Mesenchymal stem cell (in vitro differentiated cells and primary cell): ENCODE measurements at regions not wholly inside any gene's neighbourhood (a gene's known extent, or its start where the extent isn't known, plus 50 kb on each side); places are given as distances from the start of the nearest gene placed in this dataset.
"Not testable (repeated sequence)": the region's sequence is repeated elsewhere in the genome, so short reads cannot be mapped to it uniquely, and the experiment has no call there.

Experiments used
- DNase-seq: peaks from one replicate; pipeline ENCODE4 v3.0.0-alpha.2; 2013
- H2AFZ ChIP-seq: one replicate; pipeline ENCODE4 v1.6.1; 2013; ENCODE audit warnings: low read depth, mild to moderate bottlenecking, control low read depth, inconsistent platforms, low read length, moderate library complexity
- H2AK5ac ChIP-seq: 2 replicates; pipeline ENCODE4 v1.6.1; 2013; ENCODE audit warnings: low read length, moderate library complexity, mild to moderate bottlenecking, inconsistent platforms; ENCODE audit not compliant: severe bottlenecking
- H2BK120ac ChIP-seq: one replicate; pipeline ENCODE4 v1.6.1; 2013; ENCODE audit warnings: low read depth, mild to moderate bottlenecking, inconsistent platforms, low read length, moderate library complexity
- H2BK12ac ChIP-seq, 2 experiments: one replicate each; pipeline ENCODE4 v1.6.1; 2013; ENCODE audit warnings: inconsistent platforms in 2 of 2, low read length in 2 of 2, mild to moderate bottlenecking in 2 of 2, moderate library complexity in 2 of 2, control low read depth in 1 of 2
- H2BK15ac ChIP-seq: one replicate; pipeline ENCODE4 v1.6.1; 2013; ENCODE audit warnings: mild to moderate bottlenecking, low read depth, inconsistent platforms; ENCODE audit not compliant: poor library complexity, severe bottlenecking
- H2BK5ac ChIP-seq: 2 replicates; pipeline ENCODE4 v1.6.1; 2013; ENCODE audit warnings: low read depth, mild to moderate bottlenecking, low read length, control low read depth, inconsistent platforms; ENCODE audit not compliant: poor library complexity, severe bottlenecking
- H3K14ac ChIP-seq, 2 experiments: one replicate each; pipeline ENCODE4 v1.6.1; 2013; ENCODE audit warnings: inconsistent platforms in 2 of 2, low read length in 2 of 2, control low read depth in 1 of 2, mild to moderate bottlenecking in 1 of 2, moderate library complexity in 1 of 2
- H3K18ac ChIP-seq, 2 experiments: one replicate each; pipeline ENCODE4 v1.6.1; 2013; ENCODE audit warnings: inconsistent platforms in 2 of 2, low read length in 2 of 2, control low read depth in 1 of 2, low read depth in 1 of 2, mild to moderate bottlenecking in 1 of 2
- H3K23ac ChIP-seq, 2 experiments: one replicate each; pipeline ENCODE4 v1.6.1; 2013; ENCODE audit warnings: inconsistent platforms in 2 of 2, low read length in 2 of 2, mild to moderate bottlenecking in 2 of 2, moderate library complexity in 2 of 2, control low read depth in 1 of 2
- H3K27ac ChIP-seq: 2 replicates; pipeline ENCODE4 v1.5.1; 2013; ENCODE audit warnings: mild to moderate bottlenecking, moderate library complexity, low read length, control low read depth, inconsistent platforms; ENCODE audit not compliant: poor library complexity, severe bottlenecking
- H3K27me3 ChIP-seq, 2 experiments: 2 replicates each; pipeline versions ENCODE4 v1.6.1 to v1.7.0; 2013; ENCODE audit warnings: low read length in 2 of 2, mild to moderate bottlenecking in 2 of 2, moderate library complexity in 2 of 2, control low read depth in 1 of 2, inconsistent platforms in 1 of 2; ENCODE audit not compliant: control insufficient read depth in 1 of 2, insufficient read depth in 1 of 2
- H3K36me3 ChIP-seq, 2 experiments: 2 replicates each; pipeline versions ENCODE4 v1.6.1 to v1.7.0; 2013; ENCODE audit warnings: low read length in 2 of 2, control low read depth in 1 of 2, inconsistent platforms in 1 of 2, low read depth in 1 of 2, mild to moderate bottlenecking in 1 of 2; ENCODE audit not compliant: insufficient read depth in 2 of 2, control insufficient read depth in 1 of 2
- H3K4ac ChIP-seq, 2 experiments: one replicate each; pipeline ENCODE4 v1.6.1; 2013; ENCODE audit warnings: inconsistent platforms in 2 of 2, low read length in 2 of 2, mild to moderate bottlenecking in 2 of 2, moderate library complexity in 2 of 2, control low read depth in 1 of 2, low read depth in 1 of 2
- H3K4me1 ChIP-seq: 2 replicates; pipeline ENCODE4 v1.6.1; 2013; ENCODE audit warnings: low read depth, low read length, control low read depth; ENCODE audit not compliant: control insufficient read depth, insufficient read depth
- H3K4me2 ChIP-seq: 2 replicates; pipeline ENCODE4 v1.6.1; 2013; ENCODE audit warnings: low read length, mild to moderate bottlenecking, inconsistent platforms; ENCODE audit not compliant: poor library complexity, severe bottlenecking
- H3K4me3 ChIP-seq, 2 experiments: 2 replicates each; pipeline versions ENCODE4 v1.5.1 to v1.7.0; 2013; ENCODE audit warnings: low read length in 2 of 2, mild to moderate bottlenecking in 2 of 2, control low read depth in 1 of 2, low read depth in 1 of 2; ENCODE audit not compliant: insufficient read depth in 1 of 2
- H3K79me1 ChIP-seq: replicated peaks from 2 replicates; pipeline ENCODE4 v1.6.1; 2013; ENCODE audit warnings: mild to moderate bottlenecking, control low read depth, low read length, inconsistent platforms; ENCODE audit not compliant: poor library complexity, severe bottlenecking
- H3K9ac ChIP-seq: 2 replicates; pipeline ENCODE4 v1.7.0; 2013; ENCODE audit warnings: mild to moderate bottlenecking, low read length, moderate library complexity
- H3K9me3 ChIP-seq: 2 replicates; pipeline ENCODE4 v1.7.0; 2013; ENCODE audit warnings: mild to moderate bottlenecking, low read length; ENCODE audit not compliant: control insufficient read depth
- H4K8ac ChIP-seq: one replicate; pipeline ENCODE4 v1.6.1; 2013; ENCODE audit warnings: inconsistent platforms, mild to moderate bottlenecking, low read length, moderate library complexity
- H4K91ac ChIP-seq: one replicate; pipeline ENCODE4 v1.6.1; 2013; ENCODE audit warnings: mild to moderate bottlenecking, low read length, inconsistent platforms
- WGBS: methylation state at CpG from one replicate; pipeline ENCODE4 v1.1.7; 2013; ENCODE audit warnings: mixed read lengths; 5-methylcytosine and 5-hydroxymethylcytosine counted together

GRCh38 chr6:144364208-144364720 lies 79.1 kb downstream of the UTRN start:
- no peak overlapping the region for H3K4ac ChIP-seq
- H2BK12ac ChIP-seq: no peak overlapping the region
- peaks cover 0 to 2% of the 10 kb centered on the region in 2 experiments for H3K36me3 ChIP-seq
- no peak overlapping the region for H2BK120ac ChIP-seq
- no peak overlapping the region for H2BK5ac ChIP-seq
- 100% methylated on average over 3 of the region's 7 CpGs for WGBS
- no peak overlapping the region for H2AFZ ChIP-seq
- no peak overlapping the region for H2AK5ac ChIP-seq
- H3K4me2 ChIP-seq: no peak overlapping the region
- H3K14ac ChIP-seq: no peak overlapping the region
- H3K9ac ChIP-seq: peak overlapping the region; percentile 58
- H2BK15ac ChIP-seq: no peak overlapping the region
- no peak overlapping the region for H3K23ac ChIP-seq
- H4K91ac ChIP-seq: no peak overlapping the region
- H3K79me1 ChIP-seq: peaks cover 14% of the 10 kb centered on the region
- no peak overlapping the region for H3K18ac ChIP-seq
- H3K27me3 ChIP-seq: no peaks in the 10 kb centered on the region
- peak overlapping the region in 1 of 2 experiments; percentile 27 for H3K4me3 ChIP-seq
- H3K27ac ChIP-seq: no peak overlapping the region
- H3K4me1 ChIP-seq: peaks cover 15% of the 10 kb centered on the region
- no peak overlapping the region for H4K8ac ChIP-seq
- no peaks in the 10 kb centered on the region for H3K9me3 ChIP-seq
- no peak for DNase-seq

- Histone ChIP-seq H2BK5ac (no peak overlapping the region), H3K27ac (no peak overlapping the region), H2BK15ac (no peak overlapping the region), H3K79me1 (peaks cover 14% of the 10 kb centered on the region), H2AK5ac (no peak overlapping the region), H3K27me3 (no peaks in the 10 kb centered on the region), H3K4me3 (peak overlapping the region in 1 of 2 experiments; percentile 27), H3K4ac (no peak overlapping the region), H3K9ac (peak overlapping the region; percentile 58), H3K36me3 (peaks cover 0 to 2% of the 10 kb centered on the region in 2 experiments), H3K18ac (no peak overlapping the region), H4K8ac (no peak overlapping the region), H3K9me3 (no peaks in the 10 kb centered on the region), H2BK12ac (no peak overlapping the region), H3K4me1 (peaks cover 15% of the 10 kb centered on the region), H3K14ac (no peak overlapping the region), H4K91ac (no peak overlapping the region), H2AFZ (no peak overlapping the region), H3K23ac (no peak overlapping the region), H2BK120ac (no peak overlapping the region), H3K4me2 (no peak overlapping the region)
- 83% methylated on average over 2 of the region's 3 CpGs for WGBS
- DNase-seq: no peak
These were observed 79.6 kb downstream of the UTRN start for GRCh38 chr6:144364782-144365181.

- Histone ChIP-seq H3K9me3 (no peaks in the 10 kb centered on the region), H4K91ac (no peak overlapping the region), H2AK5ac (no peak overlapping the region), H3K79me1 (peaks cover 15% of the 10 kb centered on the region), H3K4me1 (peaks cover 12% of the 10 kb centered on the region), H3K14ac (no peak overlapping the region), H4K8ac (no peak overlapping the region), H3K23ac (no peak overlapping the region), H2BK15ac (no peak overlapping the region), H3K18ac (no peak overlapping the region), H2BK5ac (no peak overlapping the region), H2BK12ac (no peak overlapping the region), H3K27ac (no peak overlapping the region), H3K36me3 (peaks cover 2 to 4% of the 10 kb centered on the region in 2 experiments), H3K4me3 (no peak overlapping the region), H3K4me2 (no peak overlapping the region), H2BK120ac (no peak overlapping the region), H3K4ac (no peak overlapping the region), H3K27me3 (no peaks in the 10 kb centered on the region), H2AFZ (no peak overlapping the region), H3K9ac (no peak overlapping the region)
- 98% methylated on average over 1 of the region's 1 CpG for WGBS
- peak; percentile 53 for DNase-seq
These were observed 80.1 kb downstream of the UTRN start for GRCh38 chr6:144365271-144365670.

- not testable (repeated sequence) for H3K18ac ChIP-seq, H3K36me3 ChIP-seq, H2BK5ac ChIP-seq, H2AK5ac ChIP-seq, H3K14ac ChIP-seq, H2BK120ac ChIP-seq, H2BK15ac ChIP-seq, H2AFZ ChIP-seq, H3K4me2 ChIP-seq, H4K8ac ChIP-seq, H3K4me3 ChIP-seq, H3K4ac ChIP-seq, DNase-seq, H4K91ac ChIP-seq, H3K4me1 ChIP-seq, H2BK12ac ChIP-seq, H3K27ac ChIP-seq, H3K9ac ChIP-seq, H3K27me3 ChIP-seq, H3K23ac ChIP-seq, H3K9me3 ChIP-seq
- no CpG with 5 or more reads among the region's 1 CpG for WGBS
- peaks cover 15% of the 10 kb centered on the region for H3K79me1 ChIP-seq
These were observed 84.6 kb downstream of the UTRN start for GRCh38 chr6:144369696-144370095.
